WTC11 (cell line): ENCODE measurements at regions not wholly inside any gene's neighbourhood (a gene's known extent, or its start where the extent isn't known, plus 50 kb on each side); places are given as distances from the start of the nearest gene placed in this dataset.
A peak's percentile ranks its signal among the peaks of the same experiment; 100 is the strongest.

Source experiments
- ATAC-seq: fragments of 200-7000 bp; cut with Tn5 transposase; 2 replicates; pipeline ENCODE4 v1.10.0; 2021; ENCODE audit warnings: mild to moderate bottlenecking, moderate library complexity
- CTCF ChIA-PET: fragments of 300-600 bp; sonication (Branson Sonifier 250); formaldehyde crosslinking; loops from one replicate; lab custom pipeline; 2021; ENCODE audit warnings: antibody characterized with exemption; lab: Charles Lee
- POLR2A ChIA-PET: fragments of 350-600 bp; sonication (Branson Sonifier 250); formaldehyde crosslinking; loops from one replicate; lab custom pipeline; 2021; ENCODE audit warnings: antibody characterized with exemption; lab: Charles Lee
- DNase-seq: peaks from one replicate; pipeline ENCODE4 v3.0.0; 2021; ENCODE audit warnings: low spot score
- H3K27ac Mint-ChIP-seq: 2 replicates; pipeline ENCODE4 v1.8.0; 2021; ENCODE audit warnings: mixed read lengths
- H3K27me3 Mint-ChIP-seq: 2 replicates; pipeline ENCODE4 v1.8.0; 2021; ENCODE audit warnings: low read depth, mild to moderate bottlenecking, moderate library complexity, mixed read lengths
- H3K36me3 Mint-ChIP-seq: 2 replicates; pipeline ENCODE4 v1.8.0; 2021; ENCODE audit warnings: mixed read lengths
- H3K4me1 Mint-ChIP-seq: 2 replicates; pipeline ENCODE4 v1.8.0; 2022; ENCODE audit warnings: mixed read lengths
- H3K4me3 Mint-ChIP-seq: 2 replicates; pipeline ENCODE4 v1.8.0; 2021; ENCODE audit warnings: mild to moderate bottlenecking, moderate library complexity, mixed read lengths
- H3K9me3 Mint-ChIP-seq: 2 replicates; pipeline ENCODE4 v1.8.0; 2021; ENCODE audit warnings: mixed read lengths
- AR ChIP-seq: fragments of 250-450 bp; sonication (Bioruptor Pico); IDR thresholded peaks from 2 replicates; pipeline ENCODE4 v1.9.0; 2021; ENCODE audit warnings: mild to moderate bottlenecking
- ATF2 ChIP-seq: sonication (generic); formaldehyde crosslinking; IDR thresholded peaks from 2 replicates; pipeline ENCODE4 v1.8.1; 2022; ENCODE audit warnings: low read depth, missing genetic modification reagents, borderline replicate concordance
- ERG ChIP-seq: fragments of 250-450 bp; sonication (Bioruptor Pico); IDR thresholded peaks from 2 replicates; pipeline ENCODE4 v1.8.0; 2021; ENCODE audit warnings: mild to moderate bottlenecking
- FOXJ3 ChIP-seq: sonication (generic); formaldehyde crosslinking; IDR thresholded peaks from 2 replicates; pipeline ENCODE4 v1.9.0; 2021; ENCODE audit warnings: missing genetic modification reagents, mild to moderate bottlenecking, borderline replicate concordance
- GRHL2 ChIP-seq: fragments of 250-450 bp; sonication (Bioruptor Pico); IDR thresholded peaks from 2 replicates; pipeline ENCODE4 v1.8.0; 2022; ENCODE audit warnings: mild to moderate bottlenecking, moderate library complexity; ENCODE audit not compliant: insufficient replicate concordance, severe bottlenecking
- MLX ChIP-seq: sonication (generic); formaldehyde crosslinking; IDR thresholded peaks from 2 replicates; pipeline ENCODE4 v1.8.1; 2023; ENCODE audit warnings: mild to moderate bottlenecking, missing genetic modification reagents, moderate library complexity
- NR3C1 ChIP-seq: sonication (generic); formaldehyde crosslinking; conservative IDR thresholded peaks from 2 replicates; pipeline ENCODE4 v1.8.1; 2023; ENCODE audit warnings: low read depth, mild to moderate bottlenecking, missing genetic modification reagents
- PRDM15 ChIP-seq: sonication (generic); formaldehyde crosslinking; IDR thresholded peaks from 2 replicates; pipeline ENCODE4 v1.8.0; 2022; ENCODE audit warnings: missing genetic modification reagents
- RELA ChIP-seq: sonication (generic); formaldehyde crosslinking; IDR thresholded peaks from 2 replicates; pipeline ENCODE4 v1.8.1; 2022; ENCODE audit warnings: missing genetic modification reagents, mild to moderate bottlenecking, borderline replicate concordance
- SP1 ChIP-seq: sonication (generic); formaldehyde crosslinking; conservative IDR thresholded peaks from 2 replicates; pipeline ENCODE4 v1.8.1; 2022; ENCODE audit warnings: missing genetic modification reagents
- TCF7 ChIP-seq: sonication (generic); formaldehyde crosslinking; IDR thresholded peaks from 2 replicates; pipeline ENCODE4 v1.8.0; 2022; ENCODE audit warnings: mild to moderate bottlenecking, low read depth, missing genetic modification reagents, moderate library complexity
- ZBTB21 ChIP-seq: sonication (generic); formaldehyde crosslinking; IDR thresholded peaks from 2 replicates; pipeline ENCODE4 v1.8.1; 2023; ENCODE audit warnings: mild to moderate bottlenecking, missing genetic modification reagents, borderline replicate concordance
- ZNF138 ChIP-seq: sonication (generic); formaldehyde crosslinking; conservative IDR thresholded peaks from 2 replicates; pipeline ENCODE4 v1.8.1; 2022; ENCODE audit warnings: mild to moderate bottlenecking, moderate library complexity, missing genetic modification reagents
- ZNF232 ChIP-seq: sonication (generic); formaldehyde crosslinking; IDR thresholded peaks from 2 replicates; pipeline ENCODE4 v1.8.0; 2022; ENCODE audit warnings: mild to moderate bottlenecking, missing genetic modification reagents
- ZNF416 ChIP-seq: fragments of 250-450 bp; sonication (Bioruptor Pico); IDR thresholded peaks from 2 replicates; pipeline ENCODE4 v1.9.0; 2021; ENCODE audit warnings: mild to moderate bottlenecking, inconsistent platforms
- ZNF532 ChIP-seq: fragments of 250-450 bp; sonication (Bioruptor Pico); IDR thresholded peaks from 2 replicates; pipeline ENCODE4 v1.9.0; 2021; ENCODE audit warnings: mild to moderate bottlenecking, borderline replicate concordance

- TF ChIP-seq ZNF532 (no peak), ERG (CRISPR knock-in tag) (no peak), TCF7 (CRISPR knock-in tag) (no peak), ZBTB21 (CRISPR knock-in tag) (no peak), MLX (CRISPR knock-in tag) (no peak), SP1 (CRISPR knock-in tag) (no peak), RELA (CRISPR knock-in tag) (no peak), FOXJ3 (CRISPR knock-in tag) (no peak), ZNF138 (CRISPR knock-in tag) (no peak), GRHL2 (no peak), AR (CRISPR knock-in tag) (no peak), ATF2 (CRISPR knock-in tag) (no peak), ZNF416 (CRISPR knock-in tag) (no peak), ZNF232 (CRISPR knock-in tag) (no peak)
Observed at GRCh38 chr7:115122388-115122787, 200.5 kb downstream of the MDFIC start (continued).

- Mint-ChIP-seq H3K4me3 (no peak overlapping the region), H3K27ac (no peak overlapping the region), H3K27me3 (no peaks in the 10 kb centered on the region), H3K9me3 (peaks cover 20% of the 10 kb centered on the region; the same call in 1 of the 2 replicates), H3K36me3 (peaks cover 6% of the 10 kb centered on the region; the same call in 1 of the 2 replicates), H3K4me1 (no peaks in the 10 kb centered on the region)
- TF ChIP-seq NR3C1 (CRISPR knock-in tag), result no peak
- peak; percentile 76 for TF ChIP-seq PRDM15 (CRISPR knock-in tag)
- DNase-seq, result no peak
- ATAC-seq, result peak; percentile 56; the same call in 1 of the 2 replicates
- POLR2A ChIA-PET, result no interaction called here
- CTCF ChIA-PET, result no interaction called here
Observed at GRCh38 chr7:115117748-115118147, 195.9 kb downstream of the MDFIC start.
